H1 (cell line): ENCODE measurements at regions not wholly inside any gene's neighbourhood (a gene's known extent, or its start where the extent isn't known, plus 50 kb on each side); places are given as distances from the start of the nearest gene placed in this dataset.

ENCODE experiments used
- CTCF ChIA-PET: fragments of 300-600 bp; sonication (Branson Sonifier 250); formaldehyde crosslinking; loops from one replicate; lab custom pipeline; 2021; ENCODE audit not compliant: partially characterized antibody; lab: Charles Lee
- POLR2A ChIA-PET: fragments of 300-600 bp; sonication (Branson Sonifier 250); formaldehyde crosslinking; loops from one replicate; lab custom pipeline; 2021; ENCODE audit warnings: inconsistent platforms; ENCODE audit not compliant: partially characterized antibody; lab: Charles Lee
- DNase-seq, 2 experiments: peaks; one replicate each; pipeline versions ENCODE4 v3.0.0 to v3.0.0-alpha.2; 2010 to 2022; ENCODE audit warnings: low spot score in 2 of 2, low read depth in 1 of 2, mixed read lengths in 1 of 2
- FAIRE-seq: peaks from 2 replicates; lab custom pipeline; 2011; peaks lifted over from hg19 to GRCh38; lab: Jason Lieb, UNC
- H2AFZ ChIP-seq: 2 replicates; pipeline ENCODE4 v1.8.1; 2012; ENCODE audit warnings: low read length, inconsistent platforms
- H2AK5ac ChIP-seq: 2 replicates; pipeline ENCODE4 v1.6.1; 2013; ENCODE audit warnings: low read depth, low read length
- H2BK120ac ChIP-seq: replicated peaks from 2 replicates; pipeline ENCODE3; 2013; ENCODE audit warnings: low read depth, low read length, inconsistent platforms
- H2BK12ac ChIP-seq: 2 replicates; pipeline ENCODE4 v1.6.1; 2013; ENCODE audit warnings: low read depth, low read length
- H2BK15ac ChIP-seq: 2 replicates; pipeline ENCODE4 v1.6.1; 2013; ENCODE audit warnings: low read length
- H2BK20ac ChIP-seq: 2 replicates; pipeline ENCODE4 v1.6.1; 2013; ENCODE audit warnings: low read length
- H2BK5ac ChIP-seq: 2 replicates; pipeline ENCODE4 v1.6.1; 2013; ENCODE audit warnings: low read depth, low read length
- H3K14ac ChIP-seq: 2 replicates; pipeline ENCODE4 v1.6.1; 2013; ENCODE audit warnings: inconsistent platforms; ENCODE audit not compliant: insufficient read length
- H3K18ac ChIP-seq: 2 replicates; pipeline ENCODE4 v1.6.1; 2013; ENCODE audit warnings: low read length; ENCODE audit errors: extremely low read depth
- H3K23ac ChIP-seq: 2 replicates; pipeline ENCODE4 v1.6.1; 2013; ENCODE audit warnings: inconsistent platforms; ENCODE audit not compliant: insufficient read length
- H3K23me2 ChIP-seq: 2 replicates; pipeline ENCODE4 v1.6.1; 2013; ENCODE audit warnings: low read depth, low read length
- H3K27ac ChIP-seq: 2 replicates; pipeline ENCODE4 v1.6.1; 2011; ENCODE audit warnings: low read depth, low read length, inconsistent platforms
- H3K27me3 ChIP-seq, 4 experiments: replicated peaks in 1 of 4; 1 replicate in 1 of 4; 2 replicates in 3 of 4; pipeline versions ENCODE4 v1.6.1 to v1.8.1; 2011 to 2013; ENCODE audit warnings: low read length in 3 of 4, mild to moderate bottlenecking in 3 of 4, inconsistent platforms in 2 of 4, mixed read lengths in 2 of 4, moderate library complexity in 1 of 4; ENCODE audit not compliant: control insufficient read depth in 3 of 4, insufficient read depth in 3 of 4; ENCODE audit errors: extremely low read depth in 1 of 4
- H3K36me3 ChIP-seq, 4 experiments: 2 replicates each; pipeline versions ENCODE4 v1.6.1 to v1.8.1; 2011 to 2013; ENCODE audit warnings: mild to moderate bottlenecking in 4 of 4, low read length in 3 of 4, moderate library complexity in 2 of 4, control low read depth in 1 of 4, inconsistent platforms in 1 of 4; ENCODE audit not compliant: insufficient read depth in 4 of 4, control insufficient read depth in 2 of 4
- H3K4ac ChIP-seq: replicated peaks from 2 replicates; pipeline ENCODE3; 2013; ENCODE audit warnings: low read length, low read depth, mixed read lengths, inconsistent platforms; ENCODE audit not compliant: insufficient read length
- H3K4me1 ChIP-seq, 4 experiments: replicated peaks in 1 of 4; 1 replicate in 1 of 4; 2 replicates in 3 of 4; pipeline versions ENCODE4 v1.6.1 to v1.8.1; 2011 to 2013; ENCODE audit warnings: low read length in 3 of 4, inconsistent platforms in 2 of 4, mixed read lengths in 1 of 4; ENCODE audit not compliant: insufficient read depth in 4 of 4, control insufficient read depth in 3 of 4
- H3K4me2 ChIP-seq, 2 experiments: 2 replicates each; pipeline versions ENCODE4 v1.6.1 to v1.8.1; 2011 to 2013; ENCODE audit warnings: low read depth in 2 of 2, low read length in 2 of 2, control low read depth in 1 of 2, inconsistent platforms in 1 of 2, mild to moderate bottlenecking in 1 of 2; ENCODE audit not compliant: insufficient read depth in 1 of 2
- H3K4me3 ChIP-seq, 4 experiments: fragments of 200-600, 300-600 bp in 1 of 4; sonication (generic), shearing (Covaris generic), sonication (Bioruptor Twin) in 1 of 4; 2 replicates each; pipeline versions ENCODE4 v1.5.1 to v1.8.1; 2011 to 2016; ENCODE audit warnings: low read length in 4 of 4, low read depth in 3 of 4, control low read depth in 2 of 4, inconsistent platforms in 2 of 4, mild to moderate bottlenecking in 2 of 4, mixed read lengths in 1 of 4, moderate library complexity in 1 of 4; ENCODE audit not compliant: insufficient read depth in 2 of 4; ENCODE audit errors: extremely low read depth in 1 of 4
- H3K56ac ChIP-seq: replicated peaks from 2 replicates; pipeline ENCODE3; 2013; ENCODE audit warnings: low read depth, mild to moderate bottlenecking, mixed read lengths, low read length, inconsistent platforms; ENCODE audit not compliant: insufficient read length
- H3K79me1 ChIP-seq: 2 replicates; pipeline ENCODE4 v1.6.1; 2013; ENCODE audit warnings: low read depth, low read length, control low read depth
- H3K79me2 ChIP-seq, 2 experiments: 2 replicates each; pipeline versions ENCODE4 v1.6.1 to v1.8.1; 2012 to 2013; ENCODE audit warnings: low read length in 2 of 2, mild to moderate bottlenecking in 2 of 2, inconsistent platforms in 1 of 2; ENCODE audit not compliant: insufficient read depth in 2 of 2, control insufficient read depth in 1 of 2
- H3K9ac ChIP-seq, 4 experiments: replicated peaks in 1 of 4; 1 replicate in 1 of 4; 2 replicates in 3 of 4; pipeline versions ENCODE4 v1.6.1 to v1.8.1; 2011 to 2013; ENCODE audit warnings: low read depth in 3 of 4, low read length in 3 of 4, control low read depth in 2 of 4, mild to moderate bottlenecking in 2 of 4, moderate library complexity in 2 of 4, inconsistent platforms in 1 of 4; ENCODE audit errors: extremely low read depth in 1 of 4
- H3K9me3 ChIP-seq, 2 experiments: 2 replicates each; pipeline versions ENCODE4 v1.6.1 to v1.8.1; 2012 to 2013; ENCODE audit warnings: mild to moderate bottlenecking in 2 of 2, moderate library complexity in 2 of 2, control low read depth in 1 of 2, inconsistent platforms in 1 of 2, low read depth in 1 of 2, low read length in 1 of 2, mixed read lengths in 1 of 2; ENCODE audit not compliant: insufficient read depth in 2 of 2
- H4K20me1 ChIP-seq, 2 experiments: replicated peaks in 1 of 2; 2 replicates each; pipeline versions ENCODE3 to v1.8.1; 2011 to 2013; ENCODE audit warnings: inconsistent platforms in 2 of 2, low read length in 2 of 2, mild to moderate bottlenecking in 1 of 2; ENCODE audit not compliant: insufficient read depth in 2 of 2, control insufficient read depth in 1 of 2
- H4K5ac ChIP-seq: 2 replicates; pipeline ENCODE4 v1.6.1; 2013; ENCODE audit warnings: low read length, low read depth, mixed read lengths, inconsistent platforms; ENCODE audit not compliant: insufficient read length
- H4K8ac ChIP-seq: 2 replicates; pipeline ENCODE4 v1.8.0; 2013; ENCODE audit warnings: mild to moderate bottlenecking, moderate library complexity, low read length, inconsistent platforms; ENCODE audit not compliant: insufficient read depth; ENCODE audit errors: extremely low read depth
- H4K91ac ChIP-seq: replicated peaks from 2 replicates; pipeline ENCODE3; 2013; ENCODE audit warnings: low read length, mixed read lengths, inconsistent platforms; ENCODE audit not compliant: insufficient read length
- ASH2L ChIP-seq: fragments of 200-600, 300-600 bp; sonication (generic); IDR thresholded peaks from one replicate; pipeline ENCODE4 v1.7.1; 2017; ENCODE audit warnings: low read length
- CHD2 ChIP-seq: IDR thresholded peaks from 2 replicates; pipeline ENCODE4 v1.6.1; 2012; ENCODE audit warnings: low read length, improper control_type of control experiment
- CTBP2 ChIP-seq: IDR thresholded peaks from 2 replicates; pipeline ENCODE4 v1.7.0; 2011; ENCODE audit warnings: borderline replicate concordance, mild to moderate bottlenecking, moderate library complexity, mixed read lengths, low read length; ENCODE audit not compliant: insufficient read depth, insufficient read length
- KDM1A ChIP-seq: fragments of 200-600, 300-600 bp; sonication (generic); IDR thresholded peaks from 2 replicates; pipeline ENCODE4 v1.7.1; 2016; ENCODE audit warnings: mild to moderate bottlenecking, low read length, borderline replicate concordance
- KDM5A ChIP-seq: fragments of 200-600 bp; IDR thresholded peaks from 2 replicates; pipeline ENCODE4 v1.7.1; 2012; ENCODE audit warnings: mild to moderate bottlenecking, low read length, inconsistent platforms, mixed read lengths
- SAP30 ChIP-seq: fragments of 300-600 bp; sonication (generic); IDR thresholded peaks from 2 replicates; pipeline ENCODE4 v1.7.1; 2012; ENCODE audit warnings: low read length, moderate library complexity, mild to moderate bottlenecking, inconsistent platforms; ENCODE audit not compliant: insufficient read depth, insufficient replicate concordance
- TAF7 ChIP-seq: optimal IDR thresholded peaks from 2 replicates; pipeline ENCODE3; 2011; ENCODE audit warnings: low read depth, mild to moderate bottlenecking, inconsistent platforms, low read length, moderate library complexity, borderline replicate concordance
- WGBS, 2 experiments: shearing (Covaris generic) in 1 of 2; methylation state at CpG; one replicate each; pipeline versions ENCODE4 v1.1.6 to v1.1.7; 2013 to 2015; ENCODE audit warnings: low lambda C conversion rate in 2 of 2, mixed read lengths in 2 of 2, inconsistent platforms in 1 of 2, low coverage in 1 of 2, missing lambda C conversion rate in 1 of 2; ENCODE audit not compliant: insufficient replicate concordance in 2 of 2, insufficient coverage in 1 of 2, insufficient read length in 1 of 2; ENCODE audit errors: extremely low coverage in 1 of 2, missing lambda C conversion rate in 1 of 2; 5-methylcytosine and 5-hydroxymethylcytosine counted together
- TF ChIP-seq, protein P1 (sequence below): IDR thresholded peaks from 2 replicates; pipeline ENCODE4 v1.6.1; 2012; ENCODE audit warnings: low read length, inconsistent platforms
- TF ChIP-seq, protein P2 (sequence below), 3 experiments: IDR thresholded peaks; 1 replicate in 2 of 3; 2 replicates in 1 of 3; pipeline versions ENCODE4 v1.5.1 to v1.6.1; 2011; ENCODE audit warnings: low read length in 3 of 3, mild to moderate bottlenecking in 3 of 3, inconsistent platforms in 2 of 3, low read depth in 1 of 3, moderate library complexity in 1 of 3; ENCODE audit not compliant: insufficient read depth in 1 of 3; ENCODE audit errors: control extremely low read depth in 1 of 3

DNA sequence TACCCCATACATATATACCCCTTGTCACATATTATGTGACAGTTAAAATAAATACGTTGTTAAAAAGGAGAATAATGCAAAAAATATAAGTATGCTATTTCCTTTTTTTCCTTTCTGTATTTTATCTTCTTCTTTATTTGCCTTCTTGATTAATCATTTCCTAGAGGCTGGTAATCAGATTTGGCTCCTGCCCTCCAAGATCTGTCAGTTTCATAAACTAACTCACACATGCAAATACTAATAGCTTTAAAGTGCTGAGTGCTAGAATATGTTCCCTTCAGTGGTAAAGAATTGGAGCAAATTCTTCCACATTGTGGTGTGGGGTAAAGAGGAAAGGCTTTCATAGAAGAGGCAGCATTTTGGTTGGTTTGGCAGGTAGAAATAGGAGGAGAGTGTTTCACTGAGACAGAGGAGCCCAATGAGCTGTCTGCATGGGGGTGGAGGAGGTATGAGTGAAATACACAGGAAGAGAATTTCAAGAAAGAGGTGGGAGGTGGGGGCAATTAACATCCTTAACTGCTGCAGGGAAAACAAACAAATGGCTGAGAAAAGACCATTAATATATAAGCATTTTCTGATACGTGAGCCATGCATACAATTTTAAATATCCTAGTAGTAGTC lies 523.9 kb downstream of the BMP2 start:
- Histone ChIP-seq H3K9me3 (no peaks in the 10 kb centered on the region), H3K56ac (no peak overlapping the region), H2BK120ac (no peak overlapping the region), H3K4me2 (no peak overlapping the region), H2BK5ac (no peak overlapping the region), H3K4me1 (no peaks in the 10 kb centered on the region), H3K4ac (no peak overlapping the region), H4K20me1 (no peaks in the 10 kb centered on the region), H3K27ac (no peak overlapping the region), H3K23me2 (no peaks in the 10 kb centered on the region; the same call in 1 of the 2 replicates), H2BK15ac (no peak overlapping the region), H3K27me3 (no peaks in the 10 kb centered on the region), H4K91ac (no peak overlapping the region), H4K5ac (no peak overlapping the region), H2BK12ac (no peak overlapping the region), H3K36me3 (no peaks in the 10 kb centered on the region), H3K23ac (no peak overlapping the region), H3K4me3 (no peak overlapping the region), H3K9ac (no peak overlapping the region), H2AK5ac (no peak overlapping the region), H3K79me1 (no peaks in the 10 kb centered on the region), H3K18ac (no peak overlapping the region), H2BK20ac (no peak overlapping the region), H3K79me2 (no peaks in the 10 kb centered on the region), H4K8ac (no peak overlapping the region), H2AFZ (peak overlapping the region; percentile 38; the same call in 1 of the 2 replicates), H3K14ac (no peak overlapping the region)
- 86% methylated on average over 2 of the region's 2 CpGs; no CpG with 5 or more reads in 1 of the 2 experiments for WGBS, 2 experiments
- no peak for DNase-seq
- FAIRE-seq, result no peak
- ChIA-PET CTCF (no interaction called here), POLR2A (no interaction called here)
- TF ChIP-seq CHD2 (no peak), KDM1A (no peak), KDM5A (no peak), CTBP2 (no peak), SAP30 (no peak), TAF7 (no peak), ASH2L (no peak)
- TF ChIP-seq, protein P1, sequence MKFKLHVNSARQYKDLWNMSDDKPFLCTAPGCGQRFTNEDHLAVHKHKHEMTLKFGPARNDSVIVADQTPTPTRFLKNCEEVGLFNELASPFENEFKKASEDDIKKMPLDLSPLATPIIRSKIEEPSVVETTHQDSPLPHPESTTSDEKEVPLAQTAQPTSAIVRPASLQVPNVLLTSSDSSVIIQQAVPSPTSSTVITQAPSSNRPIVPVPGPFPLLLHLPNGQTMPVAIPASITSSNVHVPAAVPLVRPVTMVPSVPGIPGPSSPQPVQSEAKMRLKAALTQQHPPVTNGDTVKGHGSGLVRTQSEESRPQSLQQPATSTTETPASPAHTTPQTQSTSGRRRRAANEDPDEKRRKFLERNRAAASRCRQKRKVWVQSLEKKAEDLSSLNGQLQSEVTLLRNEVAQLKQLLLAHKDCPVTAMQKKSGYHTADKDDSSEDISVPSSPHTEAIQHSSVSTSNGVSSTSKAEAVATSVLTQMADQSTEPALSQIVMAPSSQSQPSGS, result no peak
- TF ChIP-seq, protein P2, sequence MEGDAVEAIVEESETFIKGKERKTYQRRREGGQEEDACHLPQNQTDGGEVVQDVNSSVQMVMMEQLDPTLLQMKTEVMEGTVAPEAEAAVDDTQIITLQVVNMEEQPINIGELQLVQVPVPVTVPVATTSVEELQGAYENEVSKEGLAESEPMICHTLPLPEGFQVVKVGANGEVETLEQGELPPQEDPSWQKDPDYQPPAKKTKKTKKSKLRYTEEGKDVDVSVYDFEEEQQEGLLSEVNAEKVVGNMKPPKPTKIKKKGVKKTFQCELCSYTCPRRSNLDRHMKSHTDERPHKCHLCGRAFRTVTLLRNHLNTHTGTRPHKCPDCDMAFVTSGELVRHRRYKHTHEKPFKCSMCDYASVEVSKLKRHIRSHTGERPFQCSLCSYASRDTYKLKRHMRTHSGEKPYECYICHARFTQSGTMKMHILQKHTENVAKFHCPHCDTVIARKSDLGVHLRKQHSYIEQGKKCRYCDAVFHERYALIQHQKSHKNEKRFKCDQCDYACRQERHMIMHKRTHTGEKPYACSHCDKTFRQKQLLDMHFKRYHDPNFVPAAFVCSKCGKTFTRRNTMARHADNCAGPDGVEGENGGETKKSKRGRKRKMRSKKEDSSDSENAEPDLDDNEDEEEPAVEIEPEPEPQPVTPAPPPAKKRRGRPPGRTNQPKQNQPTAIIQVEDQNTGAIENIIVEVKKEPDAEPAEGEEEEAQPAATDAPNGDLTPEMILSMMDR (IDR thresholded peaks at IDR 0.05; ENCODE audit: control extremely low read depth in 1 of 3, insufficient read depth in 1 of 3, low read depth in 1 of 3, low read length in 3 of 3), result no peak
